Fibroblast of mammary gland (primary cell): ENCODE measurements at regions not wholly inside any gene's neighbourhood (a gene's known extent, or its start where the extent isn't known, plus 50 kb on each side); places are given as distances from the start of the nearest gene placed in this dataset.

Experiments used
- DNase-seq: peaks from one replicate; pipeline ENCODE4 v3.0.0-alpha.2; 2010; ENCODE audit warnings: low read depth
- H3K4me3 ChIP-seq: 2 replicates; pipeline ENCODE4 v1.5.1; 2011; ENCODE audit warnings: low read depth, mild to moderate bottlenecking, low read length, moderate library complexity; ENCODE audit not compliant: control insufficient read depth
- CTCF ChIP-seq: conservative IDR thresholded peaks from 2 replicates; pipeline ENCODE4 v1.5.1; 2011; ENCODE audit warnings: low read depth, low read length, inconsistent platforms; ENCODE audit not compliant: control insufficient read depth, insufficient read depth

DNA sequence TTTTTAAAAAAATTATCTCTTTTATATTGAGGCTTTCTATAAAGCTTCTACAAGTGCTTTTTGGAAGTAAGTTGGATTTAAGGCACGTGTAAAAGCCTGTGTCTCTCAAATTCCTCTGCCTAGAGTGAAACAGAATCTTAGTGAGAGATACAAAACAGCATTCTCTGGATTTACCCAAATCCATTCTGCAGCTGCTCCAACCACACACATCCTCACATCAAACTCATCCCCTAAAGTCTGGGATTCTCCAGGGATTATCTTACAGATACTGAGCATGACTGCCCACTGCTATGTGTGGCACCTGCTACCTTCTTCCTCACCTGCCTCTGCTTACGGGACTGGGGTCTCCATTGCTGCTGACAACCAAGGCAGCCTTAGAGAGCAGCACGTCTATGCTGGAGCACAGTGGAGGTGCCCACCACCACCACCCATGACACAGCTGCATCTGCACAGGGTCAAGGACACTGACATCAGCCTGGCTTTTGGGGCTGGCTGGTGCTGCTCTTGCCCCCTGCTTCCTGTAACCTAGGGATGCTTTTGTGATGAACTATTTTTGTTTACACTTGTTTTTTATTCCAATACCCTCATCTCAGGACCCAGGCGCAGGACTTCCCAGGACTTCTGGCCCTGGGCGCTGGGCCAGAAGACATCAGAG is 139.2 kb upstream of the NAMPT start:
- TF ChIP-seq CTCF: no peak
- DNase-seq: no peak
- no peak overlapping the region for H3K4me3 ChIP-seq

DNA sequence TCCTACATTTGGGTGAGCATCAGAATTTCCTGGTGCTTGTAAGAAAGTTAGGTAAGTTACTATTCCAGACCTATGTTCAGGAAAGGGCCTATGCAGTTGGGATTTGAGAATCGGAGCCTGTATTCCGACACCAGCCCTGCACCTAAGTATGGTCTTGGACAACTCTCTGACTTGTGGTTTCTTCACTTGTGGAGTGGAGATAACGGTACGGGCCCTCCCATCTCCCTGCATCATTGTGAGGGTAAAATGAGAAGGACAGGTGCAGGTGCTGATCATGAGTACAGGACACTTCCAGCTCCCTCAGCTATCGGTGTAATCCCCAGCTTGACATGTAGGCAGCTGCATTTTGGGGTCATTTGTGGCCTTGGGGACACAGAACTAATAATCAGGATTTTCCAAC is 138.3 kb upstream of the NAMPT start:
- H3K4me3 ChIP-seq: no peak overlapping the region
- TF ChIP-seq CTCF: no peak
- no peak for DNase-seq

GRCh38 chr7:106421181-106421762 is 136.5 kb upstream of the NAMPT start:
- H3K4me3 ChIP-seq: no peak overlapping the region
- peak; percentile 94 for DNase-seq
- no peak for TF ChIP-seq CTCF

DNA sequence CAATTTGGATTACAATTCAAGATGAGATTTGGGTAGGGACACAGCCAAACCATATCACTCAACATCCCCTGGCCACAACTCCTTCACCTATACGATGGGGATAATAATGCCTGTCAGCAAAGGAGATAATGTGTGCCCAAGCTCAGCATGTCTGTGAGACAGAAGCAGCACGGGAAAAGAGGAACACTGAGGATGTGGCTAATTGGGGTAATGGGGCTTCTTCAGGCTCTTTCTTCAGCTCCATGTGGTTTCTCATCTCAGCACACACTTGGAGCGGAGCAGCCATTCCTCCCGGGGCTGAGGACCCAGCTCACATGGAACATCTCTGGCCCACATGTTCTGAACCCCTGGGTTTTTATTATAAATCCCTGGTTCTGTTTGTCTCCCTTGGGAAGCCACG is 136.0 kb upstream of the NAMPT start:
- DNase-seq: no peak
- TF ChIP-seq CTCF: no peak
- H3K4me3 ChIP-seq: no peak overlapping the region

DNA sequence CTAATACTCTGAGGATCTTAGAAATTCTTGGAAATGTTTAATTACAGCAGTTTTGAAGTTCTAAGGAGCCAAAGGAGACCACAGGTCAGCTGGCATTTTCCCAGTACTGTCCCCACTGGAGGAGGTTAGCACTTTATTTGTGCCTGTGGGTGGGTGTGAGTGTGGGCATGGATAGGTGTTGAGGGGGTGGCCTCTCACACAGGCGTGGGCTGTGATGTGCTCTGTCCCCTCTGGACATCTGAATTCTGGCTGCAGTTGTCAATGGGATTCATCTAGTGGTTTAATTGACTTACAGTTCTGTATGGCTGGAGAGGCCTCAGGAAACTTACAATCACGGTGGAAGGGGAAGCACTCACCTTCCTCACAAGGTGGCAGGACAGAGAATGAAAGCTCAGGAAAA is 135.4 kb upstream of the NAMPT start:
- no peak for DNase-seq
- no peak overlapping the region for H3K4me3 ChIP-seq
- no peak for TF ChIP-seq CTCF

- H3K4me3 ChIP-seq: no peak overlapping the region
- no peak for TF ChIP-seq CTCF
- DNase-seq: peak; percentile 41
Observed at GRCh38 chr7:106419455-106420182, 134.8 kb upstream of the NAMPT start.

DNA sequence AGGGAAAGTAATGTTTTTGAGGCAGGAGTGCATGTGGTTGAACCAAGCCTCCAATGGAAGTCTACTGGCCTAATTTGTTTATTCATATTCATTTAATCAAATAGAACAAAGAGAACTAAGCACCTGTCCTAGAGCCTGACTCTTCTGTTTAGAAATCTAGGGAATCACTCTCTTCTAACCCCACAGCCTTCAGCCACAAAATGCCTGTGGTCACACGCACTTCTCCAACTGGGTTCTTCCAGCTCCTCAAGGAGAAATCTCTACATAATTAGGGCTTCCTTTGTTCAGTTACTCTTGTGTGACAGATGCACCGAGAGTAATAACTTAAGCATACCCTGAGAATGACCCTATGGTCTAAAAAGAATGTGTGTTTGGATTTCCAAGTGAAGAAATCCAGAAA is 133.7 kb upstream of the NAMPT start:
- TF ChIP-seq CTCF: no peak
- no peak overlapping the region for H3K4me3 ChIP-seq
- DNase-seq: no peak
